CD4-positive, alpha-beta T cell (primary cell): ENCODE measurements at regions not wholly inside any gene's neighbourhood (a gene's known extent, or its start where the extent isn't known, plus 50 kb on each side); places are given as distances from the start of the nearest gene placed in this dataset.

ENCODE experiments used
- ATAC-seq: fragments of 200-7000 bp; cut with Tn5 transposase; one replicate; pipeline ENCODE4 v1.10.0; 2022; ENCODE audit warnings: mild to moderate bottlenecking; ENCODE audit not compliant: poor library complexity
- CTCF ChIA-PET: fragments of 350-600 bp; sonication (Branson Sonifier 250); formaldehyde crosslinking; loops from one replicate; lab custom pipeline; 2021; ENCODE audit warnings: antibody characterized with exemption, inconsistent platforms; lab: Charles Lee
- POLR2A ChIA-PET: fragments of 350-600 bp; sonication (Branson Sonifier 250); formaldehyde crosslinking; loops from one replicate; lab custom pipeline; 2021; ENCODE audit warnings: antibody characterized with exemption, inconsistent platforms; lab: Charles Lee
- DNase-seq, 14 experiments: peaks; one replicate each; pipeline ENCODE4 v3.0.0-alpha.2; 2013 to 2020; ENCODE audit warnings: mixed read lengths in 2 of 14
- H3K27ac ChIP-seq, 2 donors: one replicate each; pipeline versions ENCODE4 v1.5.1 to v1.7.0; 2013; ENCODE audit warnings: low read length in 2 of 2, low read depth in 1 of 2, mild to moderate bottlenecking in 1 of 2
- H3K27me3 ChIP-seq, 2 experiments: 1 replicate in 1 of 2; 2 replicates in 1 of 2; pipeline versions ENCODE4 v1.6.1 to v1.7.0; 2013; ENCODE audit warnings: low read length in 2 of 2, control low read depth in 1 of 2, mild to moderate bottlenecking in 1 of 2, moderate library complexity in 1 of 2; ENCODE audit not compliant: insufficient read depth in 2 of 2, control insufficient read depth in 1 of 2
- H3K36me3 ChIP-seq: one replicate; pipeline ENCODE4 v1.6.1; 2013; ENCODE audit warnings: low read length, control low read depth; ENCODE audit not compliant: insufficient read depth
- H3K4me1 ChIP-seq: one replicate; pipeline ENCODE4 v1.6.1; 2013; ENCODE audit warnings: low read length, control low read depth; ENCODE audit not compliant: insufficient read depth
- H3K4me3 ChIP-seq: one replicate; pipeline ENCODE4 v1.5.1; 2013; ENCODE audit warnings: mild to moderate bottlenecking, low read length, moderate library complexity
- H3K9me3 ChIP-seq, 2 experiments: 1 replicate in 1 of 2; 2 replicates in 1 of 2; pipeline versions ENCODE4 v1.6.1 to v1.7.0; 2013; ENCODE audit warnings: low read length in 2 of 2, mild to moderate bottlenecking in 2 of 2, control low read depth in 1 of 2, moderate library complexity in 1 of 2; ENCODE audit not compliant: control insufficient read depth in 1 of 2, insufficient read depth in 1 of 2
- H3K27ac Mint-ChIP-seq: one replicate; pipeline ENCODE4 v1.8.0; 2020; ENCODE audit warnings: mixed read lengths
- H3K27me3 Mint-ChIP-seq: one replicate; pipeline ENCODE4 v1.8.0; 2021; ENCODE audit warnings: mixed read lengths
- H3K36me3 Mint-ChIP-seq: one replicate; pipeline ENCODE4 v1.8.0; 2021; ENCODE audit warnings: low read depth, mixed read lengths
- H3K4me1 Mint-ChIP-seq: one replicate; pipeline ENCODE4 v1.8.0; 2021; ENCODE audit warnings: low read depth, mixed read lengths
- H3K4me3 Mint-ChIP-seq: one replicate; pipeline ENCODE4 v1.8.0; 2020; ENCODE audit warnings: mild to moderate bottlenecking, mixed read lengths
- H3K9me3 Mint-ChIP-seq: one replicate; pipeline ENCODE4 v1.8.0; 2020; ENCODE audit warnings: mixed read lengths
- CTCF ChIP-seq: fragments of 200-600 bp; IDR thresholded peaks from one replicate; pipeline ENCODE4 v1.8.0; 2022; ENCODE audit warnings: antibody characterized with exemption, mild to moderate bottlenecking
- intact Hi-C, 2 experiments: fragments of 100-400 bp; cut with DNase I in 1 of 2; cut with micrococcal nuclease in 1 of 2; formaldehyde crosslinking; loops; one replicate each; pipeline versions ENCODE4 v1.15.1 to v1.9.0; 2023 to 2025; cut with DNase I, micrococcal nuclease

GRCh38 chr6:2477666-2478065 is 232.3 kb upstream of the GMDS start:
- H3K27me3 Mint-ChIP-seq: peaks cover 14% of the 10 kb centered on the region
- no peaks in the 10 kb centered on the region for H3K36me3 Mint-ChIP-seq
- no peaks in the 10 kb centered on the region for H3K4me1 ChIP-seq
- no peaks in the 10 kb centered on the region for H3K36me3 ChIP-seq
- H3K4me3 ChIP-seq: no peak overlapping the region
- H3K4me1 Mint-ChIP-seq: no peaks in the 10 kb centered on the region
- no peak overlapping the region for H3K27ac ChIP-seq
- intact Hi-C loops: no loop called here
- ATAC-seq: no peak
- no peak for DNase-seq
- no peak overlapping the region for H3K4me3 Mint-ChIP-seq
- H3K9me3 Mint-ChIP-seq: no peaks in the 10 kb centered on the region
- peaks cover 0 to 2% of the 10 kb centered on the region in 2 experiments for H3K27me3 ChIP-seq
- no peak for TF ChIP-seq CTCF
- ChIA-PET POLR2A (no interaction called here), CTCF (no interaction called here)
- peaks cover 4 to 11% of the 10 kb centered on the region in 2 experiments for H3K9me3 ChIP-seq
- H3K27ac Mint-ChIP-seq: no peak overlapping the region

GRCh38 chr6:2477250-2477649 is 231.8 kb upstream of the GMDS start:
- no peaks in the 10 kb centered on the region for H3K9me3 Mint-ChIP-seq
- Histone ChIP-seq H3K4me3 (no peak overlapping the region), H3K36me3 (no peaks in the 10 kb centered on the region), H3K27ac (no peak overlapping the region), H3K4me1 (no peaks in the 10 kb centered on the region), H3K9me3 (peaks cover 0 to 7% of the 10 kb centered on the region in 2 experiments), H3K27me3 (peaks cover 0 to 3% of the 10 kb centered on the region in 2 experiments)
- DNase-seq (no peak), ATAC-seq (no peak)
- TF ChIP-seq CTCF: no peak
- POLR2A ChIA-PET: no interaction called here
- no peaks in the 10 kb centered on the region for H3K4me1 Mint-ChIP-seq
- H3K36me3 Mint-ChIP-seq: no peaks in the 10 kb centered on the region
- H3K27ac Mint-ChIP-seq: no peak overlapping the region
- intact Hi-C loops: no loop called here
- H3K4me3 Mint-ChIP-seq: no peak overlapping the region
- peaks cover 14% of the 10 kb centered on the region for H3K27me3 Mint-ChIP-seq
- CTCF ChIA-PET: no interaction called here

- peaks cover 13% of the 10 kb centered on the region for H3K27me3 Mint-ChIP-seq
- ATAC-seq (no peak), DNase-seq (no peak)
- H3K27me3 ChIP-seq: peaks cover 0 to 5% of the 10 kb centered on the region in 2 experiments
- no peak for TF ChIP-seq CTCF
- no peaks in the 10 kb centered on the region for H3K4me1 ChIP-seq
- ChIA-PET POLR2A (no interaction called here), CTCF (no interaction called here)
- intact Hi-C loops: no loop called here
- no peaks in the 10 kb centered on the region for H3K36me3 ChIP-seq
- H3K36me3 Mint-ChIP-seq: no peaks in the 10 kb centered on the region
- no peaks in the 10 kb centered on the region for H3K4me1 Mint-ChIP-seq
- H3K9me3 ChIP-seq: peaks cover 0 to 4% of the 10 kb centered on the region in 2 experiments
- H3K27ac Mint-ChIP-seq: no peak overlapping the region
- H3K27ac ChIP-seq: no peak overlapping the region
- no peak overlapping the region for H3K4me3 Mint-ChIP-seq
- no peak overlapping the region for H3K4me3 ChIP-seq
- H3K9me3 Mint-ChIP-seq: no peaks in the 10 kb centered on the region
These were observed 231.0 kb upstream of the GMDS start for GRCh38 chr6:2476376-2476775.
